MM.1S (cell line): ENCODE measurements at regions not wholly inside any gene's neighbourhood (a gene's known extent, or its start where the extent isn't known, plus 50 kb on each side); places are given as distances from the start of the nearest gene placed in this dataset.

Experiments used
- DNase-seq: peaks from one replicate; pipeline ENCODE4 v3.0.0-alpha.2; 2015
- H2AFZ ChIP-seq: fragments of 300-600 bp; sonication (generic); 2 replicates; pipeline ENCODE4 v1.6.0; 2016; ENCODE audit warnings: antibody characterized with exemption, low read length
- H3F3A ChIP-seq: fragments of 300-600 bp; sonication (generic); 2 replicates; pipeline ENCODE4 v1.6.1; 2016; ENCODE audit warnings: mild to moderate bottlenecking, antibody characterized with exemption, low read length, moderate library complexity, mixed read lengths; ENCODE audit not compliant: insufficient read depth
- H3K27ac ChIP-seq: fragments of 300-600 bp; sonication (generic); 2 replicates; pipeline ENCODE4 v1.5.1; 2016; ENCODE audit warnings: mild to moderate bottlenecking, low read length
- H3K27me3 ChIP-seq: fragments of 300-600 bp; sonication (generic); replicated peaks from 2 replicates; pipeline ENCODE4 v1.6.0; 2016; ENCODE audit warnings: low read length; ENCODE audit not compliant: insufficient read depth
- H3K36me3 ChIP-seq: fragments of 300-600 bp; sonication (generic); replicated peaks from 2 replicates; pipeline ENCODE4 v1.6.1; 2016; ENCODE audit warnings: mild to moderate bottlenecking, low read length, mixed read lengths; ENCODE audit not compliant: insufficient read depth
- H3K4me1 ChIP-seq: fragments of 300-600 bp; sonication (generic); 2 replicates; pipeline ENCODE4 v1.6.1; 2016; ENCODE audit warnings: low read length, mixed read lengths
- H3K4me2 ChIP-seq: fragments of 300-600 bp; sonication (generic); 2 replicates; pipeline ENCODE4 v1.6.0; 2016; ENCODE audit warnings: low read depth, low read length
- H3K4me3 ChIP-seq: fragments of 300-600 bp; sonication (generic); 2 replicates; pipeline ENCODE4 v1.5.1; 2016; ENCODE audit warnings: low read length, mixed read lengths
- H3K79me2 ChIP-seq: fragments of 300-600 bp; sonication (generic); 2 replicates; pipeline ENCODE4 v1.6.1; 2016; ENCODE audit warnings: mixed run types, low read length, mixed read lengths
- H3K9ac ChIP-seq: fragments of 300-600 bp; sonication (generic); 2 replicates; pipeline ENCODE4 v1.6.1; 2016; ENCODE audit warnings: low read length, mixed read lengths
- H3K9me2 ChIP-seq: fragments of 300-600 bp; sonication (generic); replicated peaks from 2 replicates; pipeline ENCODE4 v1.6.1; 2016; ENCODE audit warnings: mild to moderate bottlenecking, low read length, mixed read lengths; ENCODE audit not compliant: insufficient read depth
- H3K9me3 ChIP-seq: fragments of 300-600 bp; sonication (generic); replicated peaks from 2 replicates; pipeline ENCODE4 v1.6.1; 2016; ENCODE audit warnings: mild to moderate bottlenecking, low read length, mixed read lengths; ENCODE audit not compliant: insufficient read depth
- H4K20me1 ChIP-seq: fragments of 300-600 bp; sonication (generic); 2 replicates; pipeline ENCODE4 v1.6.1; 2016; ENCODE audit warnings: mild to moderate bottlenecking, low read length, moderate library complexity, mixed read lengths; ENCODE audit not compliant: insufficient read depth
- EZH2 ChIP-seq: fragments of 300-600 bp; sonication (generic); optimal IDR thresholded peaks from 2 replicates; pipeline ENCODE3; 2017; ENCODE audit warnings: low read depth, mild to moderate bottlenecking, antibody characterized with exemption, low read length, mixed read lengths
- EZH2phosphoT487 ChIP-seq: fragments of 300-600 bp; sonication (generic); IDR thresholded peaks from 2 replicates; pipeline ENCODE4 v1.6.1; 2018; ENCODE audit warnings: antibody characterized with exemption, low read length
- TF ChIP-seq, protein P1 (sequence below): fragments of 300-600 bp; sonication (generic); IDR thresholded peaks from 2 replicates; pipeline ENCODE4 v1.5.1; 2016; ENCODE audit warnings: antibody characterized with exemption, low read length, mixed read lengths

DNA sequence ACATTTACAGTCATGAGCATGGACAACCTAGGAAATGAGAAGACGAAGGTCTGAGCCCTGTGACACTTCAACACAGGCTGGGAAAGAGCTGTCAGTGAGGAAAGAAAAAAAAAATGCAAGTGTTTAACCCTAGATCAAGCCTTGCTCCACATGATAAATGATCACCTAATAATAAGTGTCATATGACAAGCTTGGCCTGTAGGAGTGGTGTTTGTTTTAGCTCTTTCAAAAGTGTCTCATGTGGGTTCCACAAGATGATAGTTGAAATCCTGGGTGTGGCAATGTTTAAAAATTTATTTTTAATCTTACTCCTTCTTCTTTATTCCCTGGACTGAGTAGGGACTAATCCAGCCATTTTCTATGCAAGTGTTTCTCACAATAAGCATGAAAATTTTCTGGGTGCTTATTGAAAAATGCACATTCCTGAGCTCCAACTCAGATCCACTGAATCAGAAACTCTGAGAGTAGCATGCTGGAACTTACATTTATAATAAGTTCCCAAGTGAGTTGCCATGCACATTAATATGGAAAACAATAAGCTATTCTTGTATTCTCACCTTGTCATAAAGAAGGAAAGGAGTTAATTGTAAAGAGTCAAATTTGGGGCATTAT is 138.3 kb downstream of the AREG start:
- Histone ChIP-seq H3K9me3 (no peaks in the 10 kb centered on the region), H3K4me3 (no peak overlapping the region), H3K4me2 (no peak overlapping the region), H3K79me2 (no peaks in the 10 kb centered on the region), H4K20me1 (no peaks in the 10 kb centered on the region), H3F3A (no peaks in the 10 kb centered on the region), H3K27ac (no peak overlapping the region), H2AFZ (no peak overlapping the region), H3K36me3 (no peaks in the 10 kb centered on the region), H3K9me2 (no peaks in the 10 kb centered on the region), H3K4me1 (no peaks in the 10 kb centered on the region), H3K9ac (no peak overlapping the region), H3K27me3 (no peaks in the 10 kb centered on the region)
- TF ChIP-seq EZH2phosphoT487 (no peak), EZH2 (no peak)
- TF ChIP-seq, protein P1, sequence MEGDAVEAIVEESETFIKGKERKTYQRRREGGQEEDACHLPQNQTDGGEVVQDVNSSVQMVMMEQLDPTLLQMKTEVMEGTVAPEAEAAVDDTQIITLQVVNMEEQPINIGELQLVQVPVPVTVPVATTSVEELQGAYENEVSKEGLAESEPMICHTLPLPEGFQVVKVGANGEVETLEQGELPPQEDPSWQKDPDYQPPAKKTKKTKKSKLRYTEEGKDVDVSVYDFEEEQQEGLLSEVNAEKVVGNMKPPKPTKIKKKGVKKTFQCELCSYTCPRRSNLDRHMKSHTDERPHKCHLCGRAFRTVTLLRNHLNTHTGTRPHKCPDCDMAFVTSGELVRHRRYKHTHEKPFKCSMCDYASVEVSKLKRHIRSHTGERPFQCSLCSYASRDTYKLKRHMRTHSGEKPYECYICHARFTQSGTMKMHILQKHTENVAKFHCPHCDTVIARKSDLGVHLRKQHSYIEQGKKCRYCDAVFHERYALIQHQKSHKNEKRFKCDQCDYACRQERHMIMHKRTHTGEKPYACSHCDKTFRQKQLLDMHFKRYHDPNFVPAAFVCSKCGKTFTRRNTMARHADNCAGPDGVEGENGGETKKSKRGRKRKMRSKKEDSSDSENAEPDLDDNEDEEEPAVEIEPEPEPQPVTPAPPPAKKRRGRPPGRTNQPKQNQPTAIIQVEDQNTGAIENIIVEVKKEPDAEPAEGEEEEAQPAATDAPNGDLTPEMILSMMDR, result no peak
- DNase-seq, result no peak

DNA sequence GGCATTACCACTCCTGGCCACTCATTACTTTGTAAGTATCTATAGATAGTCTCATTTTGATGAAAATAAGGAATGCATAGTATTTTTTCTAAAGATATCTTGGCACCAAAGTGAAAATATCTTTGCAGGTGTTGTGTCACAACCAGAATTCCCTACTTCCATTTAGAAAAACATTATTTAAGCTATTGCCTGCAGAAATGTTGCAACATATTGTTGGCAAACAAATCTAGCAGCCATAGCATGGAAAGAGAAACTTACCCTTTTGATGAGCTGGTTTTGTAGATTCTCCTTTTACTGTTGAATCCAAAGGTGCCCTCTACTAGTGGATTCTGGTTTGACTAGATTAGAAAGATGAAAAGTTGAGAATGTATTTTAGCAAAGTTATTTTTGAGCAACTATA is 138.8 kb downstream of the AREG start:
- DNase-seq, result no peak
- no peaks in the 10 kb centered on the region for H4K20me1 ChIP-seq
- H2AFZ ChIP-seq, result no peak overlapping the region
- H3K27ac ChIP-seq, result no peak overlapping the region
- no peaks in the 10 kb centered on the region for H3K79me2 ChIP-seq
- no peaks in the 10 kb centered on the region for H3K36me3 ChIP-seq
- H3K4me3 ChIP-seq, result no peak overlapping the region
- no peak overlapping the region for H3K9ac ChIP-seq
- H3K27me3 ChIP-seq, result no peaks in the 10 kb centered on the region
- TF ChIP-seq EZH2phosphoT487, result no peak
- H3K9me2 ChIP-seq, result no peaks in the 10 kb centered on the region
- H3F3A ChIP-seq, result no peaks in the 10 kb centered on the region
- no peak overlapping the region for H3K4me2 ChIP-seq
- no peaks in the 10 kb centered on the region for H3K4me1 ChIP-seq
- no peaks in the 10 kb centered on the region for H3K9me3 ChIP-seq

DNA sequence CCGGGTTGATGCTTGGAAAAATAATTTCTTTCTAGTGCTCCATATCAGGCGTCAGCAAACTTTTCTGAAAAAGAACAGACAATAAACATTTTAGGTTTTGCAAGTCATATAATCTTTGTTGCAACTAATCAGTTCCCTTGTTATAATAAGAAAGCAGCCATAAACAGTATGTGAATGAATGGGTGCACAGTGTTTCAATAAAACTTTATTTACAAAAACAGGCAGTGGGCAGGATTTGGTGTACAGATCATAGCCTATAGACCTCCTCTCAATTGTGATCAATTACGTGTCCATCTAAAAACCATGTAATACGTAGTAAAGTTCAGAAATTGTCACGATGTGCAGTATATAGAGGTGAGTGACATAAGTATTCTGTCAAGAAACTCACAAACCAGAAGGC is 143.4 kb downstream of the AREG start:
- TF ChIP-seq, protein P1, result no peak
- no peak for TF ChIP-seq EZH2
- no peak for TF ChIP-seq EZH2phosphoT487
- no peaks in the 10 kb centered on the region for H3K36me3 ChIP-seq
- no peaks in the 10 kb centered on the region for H3K9me3 ChIP-seq
- H3K79me2 ChIP-seq, result no peaks in the 10 kb centered on the region
- H2AFZ ChIP-seq, result no peak overlapping the region
- no peak overlapping the region for H3K4me3 ChIP-seq
- H3K27me3 ChIP-seq, result no peaks in the 10 kb centered on the region
- no peak overlapping the region for H3K27ac ChIP-seq
- DNase-seq, result no peak
- no peaks in the 10 kb centered on the region for H3K9me2 ChIP-seq
- no peak overlapping the region for H3K9ac ChIP-seq
- H3K4me2 ChIP-seq, result no peak overlapping the region
- H3K4me1 ChIP-seq, result no peaks in the 10 kb centered on the region
- H4K20me1 ChIP-seq, result no peaks in the 10 kb centered on the region
- H3F3A ChIP-seq, result no peaks in the 10 kb centered on the region

DNA sequence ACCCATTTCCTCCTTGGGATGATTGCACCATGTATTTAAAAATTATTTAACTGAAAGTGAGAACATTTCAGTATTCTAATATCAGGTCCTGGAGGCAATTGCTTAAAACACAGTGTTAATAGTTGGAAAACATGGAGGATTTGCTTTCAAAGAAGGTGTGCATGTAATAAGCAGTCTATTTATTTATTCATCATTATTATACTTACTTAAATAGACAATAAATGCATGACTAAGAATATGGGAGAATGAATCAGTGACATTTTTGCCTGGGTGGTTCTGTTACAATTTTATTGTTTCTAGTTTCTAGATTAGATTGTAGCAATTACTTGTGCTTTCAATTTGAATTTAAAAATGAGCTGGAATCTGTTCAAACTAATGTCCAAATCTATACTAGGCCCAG is 145.5 kb downstream of the AREG start:
- H4K20me1 ChIP-seq, result no peaks in the 10 kb centered on the region
- H3K4me3 ChIP-seq, result no peak overlapping the region
- H3K36me3 ChIP-seq, result no peaks in the 10 kb centered on the region
- no peaks in the 10 kb centered on the region for H3K79me2 ChIP-seq
- H2AFZ ChIP-seq, result no peak overlapping the region
- no peak overlapping the region for H3K27ac ChIP-seq
- no peaks in the 10 kb centered on the region for H3K9me2 ChIP-seq
- TF ChIP-seq EZH2 (no peak), EZH2phosphoT487 (no peak)
- TF ChIP-seq, protein P1, result no peak
- H3F3A ChIP-seq, result no peaks in the 10 kb centered on the region
- no peaks in the 10 kb centered on the region for H3K4me1 ChIP-seq
- no peaks in the 10 kb centered on the region for H3K27me3 ChIP-seq
- no peak overlapping the region for H3K9ac ChIP-seq
- no peak overlapping the region for H3K4me2 ChIP-seq
- H3K9me3 ChIP-seq, result no peaks in the 10 kb centered on the region
- DNase-seq, result no peak
